Vagina (tissue), 2 donors: ENCODE measurements at regions not wholly inside any gene's neighbourhood (a gene's known extent, or its start where the extent isn't known, plus 50 kb on each side); places are given as distances from the start of the nearest gene placed in this dataset.

Experiments used
- DNase-seq, 2 donors: peaks; one replicate each; pipeline ENCODE4 v3.0.0-alpha.2; 2017; ENCODE audit errors: extremely low spot score in 2 of 2
- H3K27ac ChIP-seq: fragments of 200-600 bp; sonication (generic); one replicate; pipeline ENCODE4 v1.5.1; 2019
- H3K27me3 ChIP-seq: fragments of 200-600 bp; sonication (generic); one replicate; pipeline ENCODE4 v1.5.1; 2019
- H3K36me3 ChIP-seq, 2 donors: fragments of 200-600 bp; sonication (generic); one replicate each; pipeline ENCODE4 v1.5.1; 2017 to 2019
- H3K4me1 ChIP-seq: fragments of 200-600 bp; sonication (generic); one replicate; pipeline ENCODE4 v1.5.1; 2019
- H3K4me3 ChIP-seq, 2 donors: fragments of 200-600 bp; sonication (generic); 1 replicate in 1 of 2; 2 replicates in 1 of 2; pipeline ENCODE4 v1.5.1; 2016 to 2019
- H3K9me3 ChIP-seq: fragments of 200-600 bp; sonication (generic); one replicate; pipeline ENCODE4 v1.5.1; 2019
- POLR2A ChIP-seq, 2 donors: fragments of 450-650 bp; IDR thresholded peaks; one replicate each; pipeline ENCODE4 v1.6.1; 2017; ENCODE audit warnings: antibody characterized with exemption in 2 of 2, mild to moderate bottlenecking in 2 of 2, moderate library complexity in 2 of 2
- POLR2AphosphoS5 ChIP-seq, 2 donors: sonication (generic); formaldehyde crosslinking; IDR thresholded peaks; one replicate each; pipeline ENCODE4 v1.9.0; 2017; ENCODE audit warnings: antibody characterized with exemption in 2 of 2, mild to moderate bottlenecking in 2 of 2, low read depth in 1 of 2; ENCODE audit not compliant: insufficient read depth in 1 of 2
- intact Hi-C: fragments of 100-400 bp; cut with DNase I; formaldehyde crosslinking; loops from one replicate; pipeline ENCODE4 v1.15.1; 2023
- TF ChIP-seq, protein P1 (sequence below), 3 experiments: fragments of 450-650 bp in 2 of 3; fragments of 200-600 bp in 1 of 3; sonication (generic) in 1 of 3; IDR thresholded peaks; one replicate each; pipeline ENCODE4 v1.5.1; 2017 to 2019; ENCODE audit warnings: antibody characterized with exemption in 3 of 3, mild to moderate bottlenecking in 2 of 3, moderate library complexity in 2 of 3

DNA sequence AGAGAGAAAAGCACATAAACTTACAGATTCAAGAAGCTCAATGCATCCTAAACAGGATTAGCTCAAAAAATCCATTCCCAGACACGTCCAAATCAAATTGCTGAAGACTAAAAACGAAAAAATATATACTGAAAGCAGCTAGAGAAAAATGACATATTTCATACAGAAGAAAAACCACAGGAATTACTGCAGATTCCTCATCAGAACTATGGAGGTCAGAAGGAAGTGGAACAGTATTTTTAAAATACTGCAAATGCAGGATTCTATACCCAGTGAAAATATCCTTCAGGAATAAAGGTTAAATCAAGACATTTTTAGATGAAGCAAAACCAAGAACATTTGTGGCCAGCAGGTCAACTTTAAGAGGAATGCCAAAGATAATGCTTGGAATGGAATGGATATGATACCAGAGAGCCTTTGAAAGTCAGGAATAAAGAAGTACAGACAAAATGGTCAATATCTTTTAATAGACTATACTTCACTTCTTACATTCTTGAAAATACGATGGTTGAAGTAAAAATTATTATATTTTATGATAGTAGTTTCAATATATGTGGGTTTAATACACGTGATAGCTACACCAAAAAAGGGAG lies 352.9 kb downstream of the CTTN start:
- intact Hi-C loops = no loop called here
- Histone ChIP-seq H3K9me3 (peaks cover 7% of the 10 kb centered on the region), H3K27ac (no peak overlapping the region), H3K4me1 (no peaks in the 10 kb centered on the region), H3K27me3 (no peaks in the 10 kb centered on the region), H3K36me3 (no peaks in the 10 kb centered on the region), H3K4me3 (no peak overlapping the region)
- TF ChIP-seq POLR2A (IDR thresholded peaks at IDR 0.05) = no peak
- no peak for TF ChIP-seq POLR2AphosphoS5 (IDR thresholded peaks at IDR 0.05; ENCODE audit: insufficient read depth in 1 of 2, low read depth in 1 of 2)
- TF ChIP-seq, protein P1, sequence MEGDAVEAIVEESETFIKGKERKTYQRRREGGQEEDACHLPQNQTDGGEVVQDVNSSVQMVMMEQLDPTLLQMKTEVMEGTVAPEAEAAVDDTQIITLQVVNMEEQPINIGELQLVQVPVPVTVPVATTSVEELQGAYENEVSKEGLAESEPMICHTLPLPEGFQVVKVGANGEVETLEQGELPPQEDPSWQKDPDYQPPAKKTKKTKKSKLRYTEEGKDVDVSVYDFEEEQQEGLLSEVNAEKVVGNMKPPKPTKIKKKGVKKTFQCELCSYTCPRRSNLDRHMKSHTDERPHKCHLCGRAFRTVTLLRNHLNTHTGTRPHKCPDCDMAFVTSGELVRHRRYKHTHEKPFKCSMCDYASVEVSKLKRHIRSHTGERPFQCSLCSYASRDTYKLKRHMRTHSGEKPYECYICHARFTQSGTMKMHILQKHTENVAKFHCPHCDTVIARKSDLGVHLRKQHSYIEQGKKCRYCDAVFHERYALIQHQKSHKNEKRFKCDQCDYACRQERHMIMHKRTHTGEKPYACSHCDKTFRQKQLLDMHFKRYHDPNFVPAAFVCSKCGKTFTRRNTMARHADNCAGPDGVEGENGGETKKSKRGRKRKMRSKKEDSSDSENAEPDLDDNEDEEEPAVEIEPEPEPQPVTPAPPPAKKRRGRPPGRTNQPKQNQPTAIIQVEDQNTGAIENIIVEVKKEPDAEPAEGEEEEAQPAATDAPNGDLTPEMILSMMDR (IDR thresholded peaks at IDR 0.05) = no peak
- DNase-seq = no peak

DNA sequence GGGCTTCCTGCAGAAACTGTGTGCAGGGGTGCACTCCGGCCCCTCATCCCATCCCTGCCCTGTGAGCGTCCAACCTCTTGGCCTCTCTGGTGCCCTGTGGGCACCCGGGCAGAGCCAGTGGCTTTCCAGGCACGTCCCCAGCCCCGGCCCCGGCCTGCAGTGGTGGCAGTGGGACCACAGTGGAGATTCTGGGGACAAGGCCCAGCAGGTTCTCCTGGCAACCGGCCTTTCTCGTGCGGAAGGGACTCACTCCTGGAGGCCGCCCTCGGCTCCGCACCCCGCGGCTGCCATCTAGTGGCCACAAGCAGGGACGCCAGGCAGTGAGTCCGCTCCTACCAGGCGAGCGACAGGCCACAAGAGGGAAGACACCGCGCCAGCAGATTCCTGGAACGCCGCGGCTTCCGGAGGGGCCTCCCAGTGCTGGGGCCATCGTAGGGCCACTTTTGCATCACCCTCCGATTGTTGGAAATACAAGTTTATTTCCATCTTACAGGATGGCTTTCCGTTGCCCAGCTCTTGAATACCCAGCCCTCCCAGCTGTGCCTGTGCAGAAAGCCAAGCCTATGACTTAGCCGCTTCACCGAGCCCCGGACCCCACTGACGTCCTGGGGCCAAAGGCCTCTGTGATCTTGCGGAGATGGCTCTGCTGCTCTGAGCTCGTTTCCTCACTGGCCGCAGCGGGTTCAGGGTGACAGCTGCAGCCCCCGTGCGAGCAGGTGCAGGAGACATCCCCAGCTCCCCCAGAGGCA lies 357.3 kb downstream of the CTTN start:
- no peak for TF ChIP-seq POLR2AphosphoS5 (IDR thresholded peaks at IDR 0.05; ENCODE audit: insufficient read depth in 1 of 2, low read depth in 1 of 2)
- TF ChIP-seq POLR2A (IDR thresholded peaks at IDR 0.05) = no peak
- TF ChIP-seq, protein P1 (IDR thresholded peaks at IDR 0.05) = peak; percentile 69 to 87 (median 71)
- no peak overlapping the region for H3K4me3 ChIP-seq
- intact Hi-C loops = no loop called here
- no peak overlapping the region for H3K27ac ChIP-seq
- H3K36me3 ChIP-seq = no peaks in the 10 kb centered on the region
- no peak for DNase-seq
- H3K9me3 ChIP-seq = peaks cover 7% of the 10 kb centered on the region
- H3K27me3 ChIP-seq = no peaks in the 10 kb centered on the region
- no peaks in the 10 kb centered on the region for H3K4me1 ChIP-seq

DNA sequence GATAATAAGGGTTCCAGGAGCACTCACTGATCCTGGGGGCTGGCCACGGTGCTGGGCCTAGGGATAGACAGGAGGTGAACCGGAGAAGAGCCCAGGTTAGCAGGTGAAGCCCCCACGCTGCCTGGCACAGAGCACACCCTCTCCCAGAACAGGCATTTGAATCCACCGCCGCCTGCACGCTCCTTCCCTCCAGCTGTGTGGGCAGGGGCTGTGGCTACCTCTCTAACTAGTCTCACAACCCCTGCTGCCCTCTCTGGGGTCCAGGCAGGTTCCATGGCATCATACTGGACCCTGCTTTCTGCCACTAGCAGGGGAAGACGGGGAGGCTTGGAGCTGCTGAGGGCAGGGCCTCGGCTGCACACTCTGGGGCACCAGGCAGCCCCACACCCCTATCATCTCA lies 358.0 kb downstream of the CTTN start:
- Histone ChIP-seq H3K4me1 (no peaks in the 10 kb centered on the region), H3K27me3 (no peaks in the 10 kb centered on the region), H3K36me3 (no peaks in the 10 kb centered on the region), H3K27ac (no peak overlapping the region), H3K9me3 (no peaks in the 10 kb centered on the region), H3K4me3 (no peak overlapping the region)
- TF ChIP-seq POLR2AphosphoS5 (IDR thresholded peaks at IDR 0.05; ENCODE audit: insufficient read depth in 1 of 2, low read depth in 1 of 2) (no peak), POLR2A (IDR thresholded peaks at IDR 0.05) (no peak)
- TF ChIP-seq, protein P1 (IDR thresholded peaks at IDR 0.05) = no peak
- DNase-seq = no peak
- intact Hi-C loops = no loop called here

DNA sequence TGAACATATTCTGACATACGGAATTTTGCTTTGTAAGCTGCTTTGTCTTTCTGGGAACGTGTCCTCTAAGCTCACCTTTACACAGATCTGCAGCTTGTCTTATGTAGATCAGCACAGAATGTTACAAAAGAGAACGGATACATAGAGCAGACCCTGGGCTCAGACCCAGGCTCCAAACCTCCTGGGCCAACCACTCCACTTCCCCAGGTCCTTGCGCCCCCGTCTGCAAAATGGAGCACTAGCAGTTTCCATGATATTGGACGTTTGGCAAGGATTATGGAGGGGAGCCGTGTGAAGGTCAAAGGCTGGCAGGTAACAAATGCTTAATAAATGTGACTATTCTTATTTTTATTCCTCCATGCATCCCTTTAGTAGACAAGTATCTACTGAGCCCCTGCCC lies 358.4 kb downstream of the CTTN start:
- Histone ChIP-seq H3K27ac (no peak overlapping the region), H3K27me3 (no peaks in the 10 kb centered on the region), H3K4me1 (no peaks in the 10 kb centered on the region), H3K36me3 (no peaks in the 10 kb centered on the region), H3K4me3 (no peak overlapping the region), H3K9me3 (no peaks in the 10 kb centered on the region)
- no peak for DNase-seq
- intact Hi-C loops = no loop called here
- no peak for TF ChIP-seq POLR2AphosphoS5 (IDR thresholded peaks at IDR 0.05; ENCODE audit: insufficient read depth in 1 of 2, low read depth in 1 of 2)
- TF ChIP-seq, protein P1 (IDR thresholded peaks at IDR 0.05) = no peak
- TF ChIP-seq POLR2A (IDR thresholded peaks at IDR 0.05) = no peak

DNA sequence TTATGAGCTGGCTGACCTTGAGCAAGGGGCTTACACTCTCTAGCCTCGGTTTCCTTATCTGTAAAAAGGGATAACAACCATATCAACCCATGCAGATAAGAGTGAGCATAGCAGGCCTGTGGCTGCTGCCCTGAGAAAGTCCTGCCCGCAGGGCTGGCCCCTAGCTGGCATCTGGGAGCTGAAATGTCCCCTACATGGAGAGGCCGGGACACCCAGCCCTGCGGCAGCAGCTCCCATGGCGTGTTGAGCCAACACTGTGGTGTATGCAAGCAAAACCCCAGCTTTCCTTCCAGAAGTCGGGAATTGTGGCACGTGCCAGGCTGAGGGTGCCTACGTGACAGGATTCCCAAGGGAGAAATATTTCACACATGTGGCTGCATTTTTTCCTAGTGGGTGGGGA lies 358.9 kb downstream of the CTTN start:
- intact Hi-C loops = no loop called here
- TF ChIP-seq POLR2A (IDR thresholded peaks at IDR 0.05) (no peak), POLR2AphosphoS5 (IDR thresholded peaks at IDR 0.05; ENCODE audit: insufficient read depth in 1 of 2, low read depth in 1 of 2) (no peak)
- TF ChIP-seq, protein P1 (IDR thresholded peaks at IDR 0.05) = no peak
- H3K27me3 ChIP-seq = no peaks in the 10 kb centered on the region
- no peak overlapping the region for H3K4me3 ChIP-seq
- no peaks in the 10 kb centered on the region for H3K4me1 ChIP-seq
- H3K9me3 ChIP-seq = no peaks in the 10 kb centered on the region
- H3K27ac ChIP-seq = no peak overlapping the region
- H3K36me3 ChIP-seq = no peaks in the 10 kb centered on the region
- DNase-seq = no peak
